ENCODE measurements at regions not wholly inside any gene's neighbourhood (a gene's known extent, or its start where the extent isn't known, plus 50 kb on each side); places are given as distances from the start of the nearest gene placed in this dataset.

DNA sequence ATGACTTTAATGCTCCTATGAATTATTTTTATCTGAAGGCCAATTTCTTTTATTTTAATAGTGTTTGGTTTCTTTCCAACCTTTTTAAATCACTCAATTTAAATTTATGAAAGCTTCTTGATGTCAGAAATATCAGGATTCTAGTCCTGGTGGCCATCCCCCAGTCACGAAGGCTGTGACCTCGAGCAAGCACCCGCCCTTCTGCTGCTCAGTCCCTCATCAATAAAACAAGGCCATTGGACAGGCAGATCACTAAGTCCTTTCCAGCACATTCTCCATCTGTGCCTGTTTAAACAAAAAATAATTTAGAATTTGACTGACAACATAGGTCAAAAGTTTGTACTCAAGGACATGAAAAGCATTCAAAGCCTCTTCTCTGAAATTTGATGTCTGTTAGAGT is 483.6 kb upstream of the VRK2 start:
- TF ChIP-seq, protein P1, sequence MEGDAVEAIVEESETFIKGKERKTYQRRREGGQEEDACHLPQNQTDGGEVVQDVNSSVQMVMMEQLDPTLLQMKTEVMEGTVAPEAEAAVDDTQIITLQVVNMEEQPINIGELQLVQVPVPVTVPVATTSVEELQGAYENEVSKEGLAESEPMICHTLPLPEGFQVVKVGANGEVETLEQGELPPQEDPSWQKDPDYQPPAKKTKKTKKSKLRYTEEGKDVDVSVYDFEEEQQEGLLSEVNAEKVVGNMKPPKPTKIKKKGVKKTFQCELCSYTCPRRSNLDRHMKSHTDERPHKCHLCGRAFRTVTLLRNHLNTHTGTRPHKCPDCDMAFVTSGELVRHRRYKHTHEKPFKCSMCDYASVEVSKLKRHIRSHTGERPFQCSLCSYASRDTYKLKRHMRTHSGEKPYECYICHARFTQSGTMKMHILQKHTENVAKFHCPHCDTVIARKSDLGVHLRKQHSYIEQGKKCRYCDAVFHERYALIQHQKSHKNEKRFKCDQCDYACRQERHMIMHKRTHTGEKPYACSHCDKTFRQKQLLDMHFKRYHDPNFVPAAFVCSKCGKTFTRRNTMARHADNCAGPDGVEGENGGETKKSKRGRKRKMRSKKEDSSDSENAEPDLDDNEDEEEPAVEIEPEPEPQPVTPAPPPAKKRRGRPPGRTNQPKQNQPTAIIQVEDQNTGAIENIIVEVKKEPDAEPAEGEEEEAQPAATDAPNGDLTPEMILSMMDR (conservative IDR thresholded peaks at IDR 0.05; ENCODE audit: low read depth, low read length), result no peak
- no peak for TF ChIP-seq EZH2 (IDR thresholded peaks at IDR 0.05; ENCODE audit: low read length, unreplicated experiment)
